Activated T-helper 2 cell treated with anti-CD3 and anti-CD28 coated beads, Interferon-gamma antibody, Interleukin-2, Interleukin-4, amounts not matched to agents 10 μg/mL and 5 μg/mL and 100 μg/mL, durations not matched to agents 14 hours and 24 hours and 36 hours (primary cell): ENCODE measurements at regions not wholly inside any gene's neighbourhood (a gene's known extent, or its start where the extent isn't known, plus 50 kb on each side); places are given as distances from the start of the nearest gene placed in this dataset.

Experiments
- DNase-seq: peaks from one replicate; pipeline ENCODE4 v3.0.0; 2021; ENCODE audit warnings: low spot score
- H3K27ac Mint-ChIP-seq: one replicate; pipeline ENCODE4 v1.8.0; 2021; ENCODE audit warnings: mixed read lengths
- H3K27me3 Mint-ChIP-seq: one replicate; pipeline ENCODE4 v1.8.0; 2021; ENCODE audit warnings: low read depth, mixed read lengths
- H3K36me3 Mint-ChIP-seq: one replicate; pipeline ENCODE4 v1.8.0; 2021; ENCODE audit warnings: low read depth, mixed read lengths
- H3K4me1 Mint-ChIP-seq: one replicate; pipeline ENCODE4 v1.8.0; 2021; ENCODE audit warnings: low read depth, mixed read lengths
- H3K4me3 Mint-ChIP-seq: one replicate; pipeline ENCODE4 v1.8.0; 2021; ENCODE audit warnings: low read depth, mild to moderate bottlenecking, moderate library complexity, mixed read lengths
- H3K9me3 Mint-ChIP-seq: one replicate; pipeline ENCODE4 v1.8.0; 2021; ENCODE audit warnings: mixed read lengths
- intact Hi-C: fragments of 100-400 bp; cut with micrococcal nuclease; formaldehyde crosslinking; loops from one replicate; pipeline ENCODE4 v1.15.1; 2023

DNA sequence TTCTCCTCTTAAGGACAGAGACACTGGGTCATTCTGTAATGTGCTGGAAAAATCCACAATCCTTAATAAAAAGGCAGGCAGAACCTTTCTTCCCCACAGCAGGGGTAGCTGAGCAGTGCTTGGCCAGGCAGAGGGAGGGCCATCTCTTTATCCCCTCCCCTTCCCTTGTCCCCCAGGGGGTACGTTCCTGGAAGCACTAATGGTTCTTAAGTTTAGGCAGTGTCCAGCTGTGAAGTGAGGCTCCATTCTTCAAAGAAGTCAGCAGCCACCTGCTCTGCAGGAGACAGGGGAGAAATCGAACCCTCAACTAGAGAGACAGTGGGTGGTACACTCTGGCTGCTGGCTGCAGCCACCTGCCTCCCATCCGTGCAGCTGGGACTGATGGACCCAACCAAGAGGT is 533.9 kb upstream of the CDH11 start:
- Mint-ChIP-seq H3K36me3 (no peaks in the 10 kb centered on the region), H3K9me3 (peaks cover 17% of the 10 kb centered on the region), H3K4me3 (no peak overlapping the region), H3K27me3 (no peaks in the 10 kb centered on the region), H3K27ac (no peak overlapping the region), H3K4me1 (no peaks in the 10 kb centered on the region)
- intact Hi-C loops: no loop called here
- no peak for DNase-seq

DNA sequence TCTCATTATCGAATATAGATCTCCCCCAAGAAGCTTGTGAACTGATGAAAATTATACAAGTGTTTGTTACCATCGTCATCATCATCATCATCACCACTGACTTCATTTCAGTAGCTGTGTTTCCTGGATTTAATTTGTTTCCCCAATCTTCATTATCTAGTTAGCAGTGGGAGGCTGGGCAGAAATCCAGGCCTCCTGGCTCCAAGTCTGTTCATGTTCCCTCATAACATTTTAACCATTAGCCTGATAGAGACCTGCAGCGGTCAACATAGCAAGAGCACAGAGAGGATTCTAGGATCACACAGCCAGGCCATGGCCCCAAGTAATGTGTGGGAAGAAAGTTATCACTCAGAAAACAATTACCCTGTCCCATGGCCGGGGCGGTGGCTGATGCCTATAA is 526.2 kb upstream of the CDH11 start:
- intact Hi-C loops: no loop called here
- H3K9me3 Mint-ChIP-seq: peaks cover 11% of the 10 kb centered on the region
- no peak for DNase-seq
- no peaks in the 10 kb centered on the region for H3K36me3 Mint-ChIP-seq
- H3K4me1 Mint-ChIP-seq: no peaks in the 10 kb centered on the region
- H3K27me3 Mint-ChIP-seq: no peaks in the 10 kb centered on the region
- H3K4me3 Mint-ChIP-seq: no peak overlapping the region
- H3K27ac Mint-ChIP-seq: no peak overlapping the region

DNA sequence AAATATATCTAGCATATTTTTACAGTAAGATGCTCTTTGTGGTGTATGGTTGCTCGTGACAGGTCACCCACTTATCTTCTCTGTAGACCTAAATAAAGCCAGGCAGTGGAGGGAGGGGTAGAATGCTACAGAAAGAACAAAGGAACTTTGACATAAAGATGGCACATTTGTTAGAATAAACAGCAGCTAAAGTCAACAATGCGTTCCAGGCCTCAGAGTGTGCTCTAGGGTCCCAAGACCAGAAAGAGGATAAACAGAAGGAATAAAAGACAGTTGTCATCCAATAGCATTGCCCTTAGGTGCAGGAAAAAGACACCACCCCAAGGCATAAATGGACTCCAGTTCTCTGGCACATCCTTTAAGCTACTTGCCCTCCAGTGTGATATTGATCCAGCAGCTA is 523.0 kb upstream of the CDH11 start:
- no peaks in the 10 kb centered on the region for H3K27me3 Mint-ChIP-seq
- H3K36me3 Mint-ChIP-seq: no peaks in the 10 kb centered on the region
- H3K4me3 Mint-ChIP-seq: no peak overlapping the region
- DNase-seq: no peak
- intact Hi-C loops: no loop called here
- H3K9me3 Mint-ChIP-seq: no peaks in the 10 kb centered on the region
- H3K27ac Mint-ChIP-seq: no peak overlapping the region
- no peaks in the 10 kb centered on the region for H3K4me1 Mint-ChIP-seq

DNA sequence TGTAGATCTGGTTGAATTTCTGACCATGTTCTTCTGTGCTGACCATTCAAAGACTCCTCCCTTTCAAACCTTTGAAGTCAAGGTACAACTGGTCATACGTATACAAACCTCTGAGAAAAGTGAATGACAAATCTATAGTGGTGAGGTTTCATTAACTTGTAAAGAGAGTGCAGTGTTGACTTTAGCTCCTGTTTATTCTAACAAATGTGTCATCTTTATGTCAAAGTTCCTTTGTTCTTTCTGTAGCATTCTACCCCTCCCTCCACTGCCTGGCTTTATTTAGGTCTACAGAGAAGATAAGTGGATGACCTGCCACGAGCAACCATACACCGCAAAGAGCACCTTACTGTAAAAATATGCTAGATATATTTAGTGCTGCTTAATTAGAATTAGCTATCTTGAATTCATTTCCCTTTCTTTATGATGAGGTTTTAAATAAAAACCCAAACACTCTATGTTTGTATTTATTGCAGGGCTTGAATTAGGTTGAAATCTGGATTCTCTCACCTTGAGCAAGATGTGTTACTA is 520.0 kb upstream of the CDH11 start:
- no peak for DNase-seq
- Mint-ChIP-seq H3K4me1 (no peaks in the 10 kb centered on the region), H3K36me3 (no peaks in the 10 kb centered on the region), H3K27me3 (no peaks in the 10 kb centered on the region), H3K27ac (no peak overlapping the region), H3K4me3 (no peak overlapping the region), H3K9me3 (peaks cover 4% of the 10 kb centered on the region)
- intact Hi-C loops: no loop called here

- H3K4me1 Mint-ChIP-seq: no peaks in the 10 kb centered on the region
- no peak overlapping the region for H3K4me3 Mint-ChIP-seq
- H3K9me3 Mint-ChIP-seq: peaks cover 4% of the 10 kb centered on the region
- intact Hi-C loops: no loop called here
- no peak overlapping the region for H3K27ac Mint-ChIP-seq
- no peaks in the 10 kb centered on the region for H3K27me3 Mint-ChIP-seq
- H3K36me3 Mint-ChIP-seq: no peaks in the 10 kb centered on the region
- no peak for DNase-seq
Measured at GRCh38 chr16:65641049-65641761, 519.3 kb upstream of the CDH11 start.

- intact Hi-C loops: no loop called here
- Mint-ChIP-seq H3K27me3 (no peaks in the 10 kb centered on the region), H3K36me3 (no peaks in the 10 kb centered on the region), H3K4me1 (no peaks in the 10 kb centered on the region), H3K9me3 (peaks cover 5% of the 10 kb centered on the region), H3K27ac (no peak overlapping the region), H3K4me3 (no peak overlapping the region)
- no peak for DNase-seq
Measured at GRCh38 chr16:65634833-65635232, 513.0 kb upstream of the CDH11 start.

DNA sequence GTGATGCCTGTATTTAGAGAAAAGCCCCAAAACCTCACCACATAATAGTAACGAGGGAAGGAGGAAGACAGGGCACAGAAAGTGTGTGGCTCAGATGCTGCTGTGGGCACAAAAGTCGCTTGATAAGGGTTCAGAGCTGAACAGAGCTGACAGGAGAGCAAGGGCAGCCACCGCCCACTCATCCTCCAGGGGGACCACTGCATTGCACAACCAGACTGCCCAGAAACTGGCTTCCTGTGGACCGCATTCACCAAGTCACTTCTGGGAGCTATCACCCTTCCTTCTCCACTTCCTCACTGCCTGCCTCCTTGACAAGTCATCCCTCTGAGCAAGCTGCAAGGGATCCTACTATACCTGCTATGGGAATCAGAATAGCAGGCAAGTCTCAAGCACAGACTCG is 512.4 kb upstream of the CDH11 start:
- Mint-ChIP-seq H3K4me1 (no peaks in the 10 kb centered on the region), H3K36me3 (no peaks in the 10 kb centered on the region), H3K4me3 (no peak overlapping the region), H3K27me3 (no peaks in the 10 kb centered on the region), H3K27ac (no peak overlapping the region), H3K9me3 (peaks cover 6% of the 10 kb centered on the region)
- DNase-seq: no peak
- intact Hi-C loops: no loop called here

DNA sequence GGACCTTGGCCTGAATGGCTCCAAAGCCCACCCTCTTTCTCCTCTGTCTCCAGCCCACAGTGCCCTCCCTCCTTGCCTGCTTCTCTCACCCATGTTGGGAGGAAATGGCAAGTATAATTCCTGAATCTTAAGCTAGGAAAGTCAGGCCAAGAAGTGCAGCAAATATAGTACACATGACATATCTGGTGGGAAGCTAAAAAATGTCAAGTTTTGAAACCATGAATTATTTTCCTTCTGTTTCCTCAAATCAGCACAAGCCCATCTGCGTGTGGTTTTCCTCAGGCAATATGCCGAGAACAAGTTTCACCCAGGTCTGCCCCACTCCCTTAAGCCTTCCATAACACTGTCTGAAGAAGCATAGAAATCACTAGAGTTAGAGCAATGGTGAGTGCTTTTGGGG is 502.8 kb upstream of the CDH11 start:
- no peak for DNase-seq
- H3K4me1 Mint-ChIP-seq: no peaks in the 10 kb centered on the region
- intact Hi-C loops: no loop called here
- H3K9me3 Mint-ChIP-seq: peaks cover 6% of the 10 kb centered on the region
- H3K36me3 Mint-ChIP-seq: no peaks in the 10 kb centered on the region
- no peak overlapping the region for H3K27ac Mint-ChIP-seq
- no peak overlapping the region for H3K4me3 Mint-ChIP-seq
- H3K27me3 Mint-ChIP-seq: no peaks in the 10 kb centered on the region

DNA sequence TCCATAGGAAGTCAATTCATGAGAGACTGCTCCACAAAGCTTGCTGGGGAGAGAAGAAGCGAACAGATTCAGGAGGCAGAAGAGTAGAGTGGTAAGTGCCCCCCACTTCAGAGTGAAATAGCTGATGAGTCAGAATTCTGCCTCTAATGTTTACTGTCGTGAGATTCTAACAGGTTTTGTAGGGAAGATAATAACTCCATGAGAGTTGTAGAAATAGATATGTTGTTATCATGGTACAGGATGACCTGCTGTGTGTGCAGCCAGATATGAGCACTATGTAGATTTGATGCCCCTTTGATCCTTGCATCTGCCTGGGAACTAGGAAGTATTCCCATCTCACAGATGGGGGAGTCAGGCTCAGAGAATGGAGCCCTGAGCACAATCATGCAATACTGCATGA is 502.4 kb upstream of the CDH11 start:
- DNase-seq: no peak
- Mint-ChIP-seq H3K9me3 (peaks cover 2% of the 10 kb centered on the region), H3K27me3 (no peaks in the 10 kb centered on the region), H3K4me3 (no peak overlapping the region), H3K36me3 (no peaks in the 10 kb centered on the region), H3K4me1 (no peaks in the 10 kb centered on the region), H3K27ac (no peak overlapping the region)
- intact Hi-C loops: no loop called here

DNA sequence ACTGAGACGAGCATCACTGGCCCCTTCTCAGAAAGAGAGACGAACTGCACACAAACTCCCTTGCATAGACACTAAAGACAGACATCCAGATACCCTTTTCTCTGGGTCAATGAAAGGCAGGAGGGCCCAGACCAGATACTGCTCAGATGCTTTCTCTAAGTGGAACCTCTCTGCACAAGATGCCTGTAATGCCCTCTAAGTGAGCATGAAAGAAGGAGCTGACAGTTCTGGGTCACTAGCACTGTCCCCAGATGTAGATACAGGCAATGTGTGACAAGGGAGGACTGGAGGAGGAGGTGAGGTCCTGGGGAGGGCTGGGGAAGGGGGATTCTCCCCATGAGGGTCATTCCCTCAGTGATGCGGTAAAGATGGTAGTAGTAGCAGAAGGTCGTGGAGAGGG is 501.0 kb upstream of the CDH11 start:
- no peaks in the 10 kb centered on the region for H3K4me1 Mint-ChIP-seq
- no peaks in the 10 kb centered on the region for H3K36me3 Mint-ChIP-seq
- H3K27ac Mint-ChIP-seq: no peak overlapping the region
- DNase-seq: no peak
- no peaks in the 10 kb centered on the region for H3K9me3 Mint-ChIP-seq
- no peaks in the 10 kb centered on the region for H3K27me3 Mint-ChIP-seq
- no peak overlapping the region for H3K4me3 Mint-ChIP-seq
- intact Hi-C loops: no loop called here

DNA sequence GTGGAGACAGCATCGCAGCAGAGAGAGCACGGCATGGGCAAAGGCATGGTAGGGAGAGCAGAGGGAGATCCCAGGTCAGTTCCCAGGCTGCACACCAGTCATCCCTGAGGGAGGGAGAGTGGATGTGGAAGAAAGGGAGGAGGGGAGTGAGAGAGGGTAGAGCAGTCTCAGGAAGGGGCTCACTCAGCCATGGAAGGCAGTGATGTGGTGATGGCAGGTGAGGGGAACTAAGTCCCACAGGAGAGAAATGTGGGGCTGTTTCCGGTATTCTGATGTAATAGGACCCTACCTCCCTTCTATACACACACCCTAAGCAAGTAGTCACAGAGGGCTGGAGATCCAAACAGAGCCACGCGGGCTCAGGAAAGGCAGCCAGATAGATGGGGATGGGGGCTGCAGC is 500.3 kb upstream of the CDH11 start:
- Mint-ChIP-seq H3K4me1 (no peaks in the 10 kb centered on the region), H3K36me3 (no peaks in the 10 kb centered on the region), H3K27me3 (no peaks in the 10 kb centered on the region), H3K27ac (no peak overlapping the region), H3K4me3 (no peak overlapping the region), H3K9me3 (no peaks in the 10 kb centered on the region)
- DNase-seq: no peak
- intact Hi-C loops: no loop called here

GRCh38 chr16:65621640-65622039 is 499.8 kb upstream of the CDH11 start:
- Mint-ChIP-seq H3K36me3 (no peaks in the 10 kb centered on the region), H3K4me3 (no peak overlapping the region), H3K27ac (no peak overlapping the region)

DNA sequence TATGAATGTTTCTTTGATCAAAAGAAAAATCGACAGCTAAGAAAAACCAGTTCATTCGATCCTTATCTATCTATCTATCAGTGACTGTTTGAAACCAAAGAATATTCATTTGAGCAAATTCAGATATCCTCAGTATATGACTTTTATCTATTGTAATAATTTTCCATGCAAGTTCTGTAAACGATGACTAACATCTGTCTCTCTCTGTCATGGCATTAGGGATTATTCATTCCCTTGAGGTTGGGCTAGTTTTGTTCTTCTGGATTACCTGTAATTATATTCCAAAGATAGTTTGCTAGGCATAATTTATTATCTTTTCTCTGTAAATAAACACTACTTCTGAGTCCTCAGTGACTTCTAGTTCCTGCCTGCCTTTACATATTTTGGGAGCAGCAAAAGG is 497.7 kb upstream of the CDH11 start:
- H3K27ac Mint-ChIP-seq: no peak overlapping the region
- no peak for DNase-seq
- H3K27me3 Mint-ChIP-seq: no peaks in the 10 kb centered on the region
- no peaks in the 10 kb centered on the region for H3K4me1 Mint-ChIP-seq
- H3K36me3 Mint-ChIP-seq: no peaks in the 10 kb centered on the region
- H3K9me3 Mint-ChIP-seq: peaks cover 5% of the 10 kb centered on the region
- intact Hi-C loops: no loop called here
- no peak overlapping the region for H3K4me3 Mint-ChIP-seq

More at GRCh38 chr16:65621640-65622039, 499.8 kb upstream of the CDH11 start:
- intact Hi-C loops: no loop called here
- Mint-ChIP-seq H3K27me3 (no peaks in the 10 kb centered on the region), H3K9me3 (no peaks in the 10 kb centered on the region), H3K4me1 (no peaks in the 10 kb centered on the region)
- DNase-seq: no peak

DNA sequence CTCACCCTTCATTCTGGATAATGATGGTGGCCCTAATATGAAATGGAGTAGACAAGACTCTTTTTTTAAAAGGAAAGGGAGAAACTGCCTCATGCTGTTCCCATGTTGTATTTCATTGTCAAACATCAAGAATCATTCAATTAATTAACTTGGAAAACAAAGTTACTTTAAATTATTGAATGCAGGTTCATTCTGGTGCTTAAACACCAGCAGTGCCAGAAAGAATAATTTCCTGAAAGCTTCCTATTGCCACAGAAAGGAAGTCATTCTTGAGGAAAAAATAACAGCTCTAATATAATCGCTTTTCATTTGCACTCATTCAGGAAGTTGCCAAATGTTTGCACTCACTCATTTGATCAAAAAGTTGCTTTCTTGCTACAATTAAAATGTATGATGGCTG is 497.1 kb upstream of the CDH11 start:
- no peak overlapping the region for H3K27ac Mint-ChIP-seq

More for the DNA sequence above, 497.1 kb upstream of the CDH11 start:
- Mint-ChIP-seq H3K4me1 (no peaks in the 10 kb centered on the region), H3K36me3 (no peaks in the 10 kb centered on the region), H3K27me3 (no peaks in the 10 kb centered on the region), H3K4me3 (no peak overlapping the region), H3K9me3 (peaks cover 5% of the 10 kb centered on the region)
- DNase-seq: no peak
- intact Hi-C loops: no loop called here
